Upper lobe of left lung (tissue), 4 donors: ENCODE measurements at regions not wholly inside any gene's neighbourhood (a gene's known extent, or its start where the extent isn't known, plus 50 kb on each side); places are given as distances from the start of the nearest gene placed in this dataset.

ENCODE experiments used
- CTCF ChIP-seq, 6 experiments: fragments of 450-650 bp in 4 of 6; fragments of 200-600 bp in 2 of 6; sonication (generic) in 2 of 6; IDR thresholded peaks; one replicate each; pipeline ENCODE4 v1.5.1; 2016 to 2019; ENCODE audit warnings: antibody characterized with exemption in 6 of 6
- POLR2A ChIP-seq, 4 donors: fragments of 450-650 bp; IDR thresholded peaks; one replicate each; pipeline ENCODE4 v1.5.1; 2016 to 2017; ENCODE audit warnings: antibody characterized with exemption in 4 of 4, mild to moderate bottlenecking in 2 of 4

DNA sequence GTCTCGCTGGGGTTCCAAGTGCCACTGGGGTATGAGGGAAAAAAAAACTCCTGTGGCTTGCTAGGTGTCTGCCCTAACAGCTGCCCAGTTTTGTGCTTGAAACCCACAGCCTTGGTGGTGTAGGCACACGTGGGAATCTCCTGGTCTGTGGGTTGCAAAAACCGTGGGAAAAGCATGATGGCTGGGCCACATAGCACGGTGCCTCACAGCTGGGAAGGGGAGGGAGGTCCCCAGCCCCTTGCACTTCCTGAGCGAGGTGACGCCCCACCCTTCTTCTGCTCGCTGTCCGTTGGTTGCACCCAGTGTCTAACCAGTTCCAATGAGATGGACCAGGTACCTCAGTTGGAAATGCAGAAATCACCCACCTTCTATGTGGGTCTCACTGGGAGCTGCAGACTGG is 144.3 kb downstream of the KBTBD8 start:
- no peak for TF ChIP-seq POLR2A (IDR thresholded peaks at IDR 0.05)
- TF ChIP-seq CTCF (IDR thresholded peaks at IDR 0.05): no peak
